C4-2B (cell line): ENCODE measurements at regions not wholly inside any gene's neighbourhood (a gene's known extent, or its start where the extent isn't known, plus 50 kb on each side); places are given as distances from the start of the nearest gene placed in this dataset.

ENCODE experiments used
- H3K27ac ChIP-seq: fragments of 450-650 bp; 2 replicates; pipeline ENCODE4 v1.5.1; 2017
- ZFX ChIP-seq: fragments of 450-650 bp; IDR thresholded peaks from 2 replicates; pipeline ENCODE4 v1.6.1; 2017
- TF ChIP-seq, protein P1 (sequence below): fragments of 450-650 bp; conservative IDR thresholded peaks from 2 replicates; pipeline ENCODE4 v1.5.1; 2017; ENCODE audit warnings: mild to moderate bottlenecking

DNA sequence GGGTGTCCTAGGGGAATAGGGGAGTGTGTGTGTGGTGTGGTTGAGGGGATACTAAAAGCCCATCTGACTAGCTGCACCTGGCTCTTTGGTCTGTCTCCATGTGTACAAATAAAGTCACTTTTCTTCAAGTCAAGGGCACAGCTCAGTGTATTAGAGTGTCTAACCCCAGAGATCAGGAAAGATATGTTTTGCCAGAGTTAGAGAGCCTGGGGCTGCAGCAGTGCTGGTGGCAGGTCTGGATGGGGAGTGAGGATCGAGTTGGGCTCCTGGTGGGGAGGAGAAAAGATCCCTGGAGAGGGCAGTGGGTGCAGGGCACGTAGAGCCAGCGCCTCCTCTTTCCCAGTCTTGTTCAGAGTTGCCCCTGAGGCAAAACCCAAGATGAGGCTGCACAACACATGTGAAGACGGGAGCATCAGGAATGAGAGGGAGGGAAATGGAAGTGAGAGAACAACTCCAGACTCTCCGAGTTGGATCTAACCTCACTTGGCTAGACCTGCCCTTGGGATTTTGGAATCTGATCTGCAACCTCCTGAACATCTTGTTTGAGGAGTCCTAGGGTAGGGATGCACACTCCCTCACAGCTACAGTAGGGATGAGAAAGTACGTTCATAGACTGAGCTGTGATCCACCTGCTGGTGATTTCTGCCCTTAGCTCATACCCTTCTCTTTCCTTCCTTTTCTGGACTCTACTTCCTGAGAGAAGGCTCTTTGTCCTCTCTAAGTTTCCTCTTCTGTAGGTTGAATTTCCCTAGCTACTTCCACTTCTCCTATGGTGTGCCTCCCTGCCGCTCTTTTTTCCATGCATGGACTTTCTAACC lies 309.9 kb downstream of the ZSWIM6 start:
- no peak overlapping the region for H3K27ac ChIP-seq
- TF ChIP-seq ZFX = no peak
- TF ChIP-seq, protein P1, sequence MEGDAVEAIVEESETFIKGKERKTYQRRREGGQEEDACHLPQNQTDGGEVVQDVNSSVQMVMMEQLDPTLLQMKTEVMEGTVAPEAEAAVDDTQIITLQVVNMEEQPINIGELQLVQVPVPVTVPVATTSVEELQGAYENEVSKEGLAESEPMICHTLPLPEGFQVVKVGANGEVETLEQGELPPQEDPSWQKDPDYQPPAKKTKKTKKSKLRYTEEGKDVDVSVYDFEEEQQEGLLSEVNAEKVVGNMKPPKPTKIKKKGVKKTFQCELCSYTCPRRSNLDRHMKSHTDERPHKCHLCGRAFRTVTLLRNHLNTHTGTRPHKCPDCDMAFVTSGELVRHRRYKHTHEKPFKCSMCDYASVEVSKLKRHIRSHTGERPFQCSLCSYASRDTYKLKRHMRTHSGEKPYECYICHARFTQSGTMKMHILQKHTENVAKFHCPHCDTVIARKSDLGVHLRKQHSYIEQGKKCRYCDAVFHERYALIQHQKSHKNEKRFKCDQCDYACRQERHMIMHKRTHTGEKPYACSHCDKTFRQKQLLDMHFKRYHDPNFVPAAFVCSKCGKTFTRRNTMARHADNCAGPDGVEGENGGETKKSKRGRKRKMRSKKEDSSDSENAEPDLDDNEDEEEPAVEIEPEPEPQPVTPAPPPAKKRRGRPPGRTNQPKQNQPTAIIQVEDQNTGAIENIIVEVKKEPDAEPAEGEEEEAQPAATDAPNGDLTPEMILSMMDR = no peak

DNA sequence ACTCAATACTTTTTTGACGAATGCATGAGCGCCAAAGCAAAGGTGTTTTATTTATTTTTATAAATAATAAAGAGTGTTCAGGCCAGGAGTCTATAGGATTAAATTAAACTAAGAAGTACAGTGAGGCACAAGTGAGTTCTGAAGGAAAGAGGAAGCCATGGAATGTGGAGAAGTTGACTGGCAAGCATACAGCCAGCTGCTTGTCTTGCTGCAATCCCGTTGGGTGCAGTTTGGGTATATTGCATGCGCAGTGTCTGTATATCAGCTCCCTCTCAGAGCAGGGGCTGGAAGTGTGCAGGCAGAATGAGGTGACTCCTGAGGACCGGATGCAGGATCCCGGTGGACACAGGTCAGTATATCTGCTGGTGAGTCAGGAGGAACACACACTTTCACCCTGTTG lies 315.6 kb downstream of the ZSWIM6 start:
- no peak for TF ChIP-seq ZFX
- TF ChIP-seq, protein P1 = no peak
- no peak overlapping the region for H3K27ac ChIP-seq

- TF ChIP-seq, protein P1 = no peak
- TF ChIP-seq ZFX = no peak
- H3K27ac ChIP-seq = no peak overlapping the region
Measured at GRCh38 chr5:61649231-61649630, 317.2 kb downstream of the ZSWIM6 start.

GRCh38 chr5:61649971-61650370 lies 317.9 kb downstream of the ZSWIM6 start:
- TF ChIP-seq, protein P1 = no peak
- TF ChIP-seq ZFX = no peak

GRCh38 chr5:61650661-61651060 lies 318.6 kb downstream of the ZSWIM6 start:
- TF ChIP-seq ZFX = no peak
- TF ChIP-seq, protein P1 = no peak
- no peak overlapping the region for H3K27ac ChIP-seq

More at GRCh38 chr5:61649971-61650370, 317.9 kb downstream of the ZSWIM6 start:
- no peak overlapping the region for H3K27ac ChIP-seq

- no peak overlapping the region for H3K27ac ChIP-seq
- TF ChIP-seq, protein P1 = no peak
- no peak for TF ChIP-seq ZFX
Measured at GRCh38 chr5:61651195-61651594, 319.1 kb downstream of the ZSWIM6 start.

GRCh38 chr5:61652916-61653315 lies 320.9 kb downstream of the ZSWIM6 start:
- H3K27ac ChIP-seq = no peak overlapping the region
- TF ChIP-seq, protein P1 = no peak
- no peak for TF ChIP-seq ZFX
